ENCODE measurements at regions not wholly inside any gene's neighbourhood (a gene's known extent, or its start where the extent isn't known, plus 50 kb on each side); places are given as distances from the start of the nearest gene placed in this dataset.

GRCh38 chr11:82529936-82530335, 203.7 kb downstream of the FAM181B start:
- H3K9me2 ChIP-seq (ENCODE audit: low read depth, low read length): no peaks in the 10 kb centered on the region

GRCh38 chr11:82527081-82527584, 206.5 kb downstream of the FAM181B start:
- Histone ChIP-seq H3K4me1 (ENCODE audit: insufficient read depth, low read length, severe bottlenecking) (no peaks in the 10 kb centered on the region), H4K20me1 (ENCODE audit: insufficient read depth, low read length) (no peaks in the 10 kb centered on the region), H3K36me3 (ENCODE audit: insufficient read depth, low read length) (no peaks in the 10 kb centered on the region), H3K79me2 (ENCODE audit: insufficient read depth, low read length) (no peaks in the 10 kb centered on the region), H3K4me3 (ENCODE audit: low read depth, low read length, poor library complexity, severe bottlenecking) (no peak overlapping the region), H3F3A (ENCODE audit: insufficient read depth, low read length) (no peaks in the 10 kb centered on the region), H3K9me2 (ENCODE audit: low read depth, low read length) (no peaks in the 10 kb centered on the region), H3K9me3 (ENCODE audit: low read length) (no peaks in the 10 kb centered on the region), H3K9ac (ENCODE audit: low read length) (no peak overlapping the region), H3K4me2 (ENCODE audit: low read length) (no peak overlapping the region), H2AFZ (ENCODE audit: low read length) (no peak overlapping the region), H3K27me3 (ENCODE audit: insufficient read depth, low read length) (no peaks in the 10 kb centered on the region), H3K27ac (ENCODE audit: low read depth, low read length, poor library complexity, severe bottlenecking) (no peak overlapping the region)
- no peak for TF ChIP-seq EZH2 (IDR thresholded peaks at IDR 0.05; ENCODE audit: borderline replicate concordance, low read length)
- TF ChIP-seq CTCF (IDR thresholded peaks at IDR 0.05; ENCODE audit: low read length): no peak

More at GRCh38 chr11:82529936-82530335, 203.7 kb downstream of the FAM181B start:
- Histone ChIP-seq H3K4me1 (ENCODE audit: insufficient read depth, low read length, severe bottlenecking) (no peaks in the 10 kb centered on the region), H2AFZ (ENCODE audit: low read length) (no peak overlapping the region), H3K4me2 (ENCODE audit: low read length) (no peak overlapping the region), H4K20me1 (ENCODE audit: insufficient read depth, low read length) (no peaks in the 10 kb centered on the region), H3F3A (ENCODE audit: insufficient read depth, low read length) (no peaks in the 10 kb centered on the region), H3K27ac (ENCODE audit: low read depth, low read length, poor library complexity, severe bottlenecking) (no peak overlapping the region), H3K36me3 (ENCODE audit: insufficient read depth, low read length) (no peaks in the 10 kb centered on the region), H3K79me2 (ENCODE audit: insufficient read depth, low read length) (no peaks in the 10 kb centered on the region), H3K27me3 (ENCODE audit: insufficient read depth, low read length) (no peaks in the 10 kb centered on the region), H3K9ac (ENCODE audit: low read length) (no peak overlapping the region), H3K4me3 (ENCODE audit: low read depth, low read length, poor library complexity, severe bottlenecking) (no peak overlapping the region), H3K9me3 (ENCODE audit: low read length) (no peaks in the 10 kb centered on the region)
- TF ChIP-seq EZH2 (IDR thresholded peaks at IDR 0.05; ENCODE audit: borderline replicate concordance, low read length) (no peak), CTCF (IDR thresholded peaks at IDR 0.05; ENCODE audit: low read length) (no peak)

- Histone ChIP-seq H4K20me1 (ENCODE audit: insufficient read depth, low read length) (no peaks in the 10 kb centered on the region), H3K9me3 (ENCODE audit: low read length) (no peaks in the 10 kb centered on the region), H3K4me2 (ENCODE audit: low read length) (no peak overlapping the region), H3K9ac (ENCODE audit: low read length) (no peak overlapping the region), H3K27me3 (ENCODE audit: insufficient read depth, low read length) (no peaks in the 10 kb centered on the region), H3K4me1 (ENCODE audit: insufficient read depth, low read length, severe bottlenecking) (no peaks in the 10 kb centered on the region), H3K4me3 (ENCODE audit: low read depth, low read length, poor library complexity, severe bottlenecking) (no peak overlapping the region), H3K36me3 (ENCODE audit: insufficient read depth, low read length) (no peaks in the 10 kb centered on the region), H3K9me2 (ENCODE audit: low read depth, low read length) (no peaks in the 10 kb centered on the region), H3K27ac (ENCODE audit: low read depth, low read length, poor library complexity, severe bottlenecking) (no peak overlapping the region), H3F3A (ENCODE audit: insufficient read depth, low read length) (no peaks in the 10 kb centered on the region), H2AFZ (ENCODE audit: low read length) (no peak overlapping the region), H3K79me2 (ENCODE audit: insufficient read depth, low read length) (no peaks in the 10 kb centered on the region)
- TF ChIP-seq EZH2 (IDR thresholded peaks at IDR 0.05; ENCODE audit: borderline replicate concordance, low read length): no peak
- no peak for TF ChIP-seq CTCF (IDR thresholded peaks at IDR 0.05; ENCODE audit: low read length)
Observed at GRCh38 chr11:82523141-82523540, 210.5 kb downstream of the FAM181B start.

All from OCI-LY1 (cell line).